ENCODE measurements at regions not wholly inside any gene's neighbourhood (a gene's known extent, or its start where the extent isn't known, plus 50 kb on each side); places are given as distances from the start of the nearest gene placed in this dataset.
"Not testable (repeated sequence)": the region's sequence is repeated elsewhere in the genome, so short reads cannot be mapped to it uniquely, and the experiment has no call there.

- no peak for DNase-seq (ENCODE audit: low read depth in 2 of 2)
Measured at GRCh38 chr7:68875857-68876256, 722.4 kb upstream of the AUTS2 start.

GRCh38 chr7:68887116-68887515 lies 711.2 kb upstream of the AUTS2 start:
- not testable (repeated sequence) for DNase-seq (ENCODE audit: low read depth in 2 of 2)

- DNase-seq (ENCODE audit: low read depth in 2 of 2): no peak
Measured at GRCh38 chr7:68888971-68889385, 709.3 kb upstream of the AUTS2 start.

GRCh38 chr7:68892236-68892635 lies 706.0 kb upstream of the AUTS2 start:
- DNase-seq (ENCODE audit: low read depth in 2 of 2): no peak

GRCh38 chr7:68893411-68893810 lies 704.9 kb upstream of the AUTS2 start:
- no peak for DNase-seq (ENCODE audit: low read depth in 2 of 2)

- DNase-seq (ENCODE audit: low read depth in 2 of 2): not testable (repeated sequence)
Measured at GRCh38 chr7:68899156-68899555, 699.1 kb upstream of the AUTS2 start.

GRCh38 chr7:68900096-68900495 lies 698.2 kb upstream of the AUTS2 start:
- DNase-seq (ENCODE audit: low read depth in 2 of 2): no peak

- DNase-seq (ENCODE audit: low read depth in 2 of 2): no peak
Measured at GRCh38 chr7:68904630-68905029, 693.6 kb upstream of the AUTS2 start.

GRCh38 chr7:68911754-68912153 lies 686.5 kb upstream of the AUTS2 start:
- DNase-seq (ENCODE audit: low read depth in 2 of 2): no peak

GRCh38 chr7:68914006-68914405 lies 684.3 kb upstream of the AUTS2 start:
- DNase-seq (ENCODE audit: low read depth in 2 of 2): no peak

GRCh38 chr7:68917041-68917651 lies 681.1 kb upstream of the AUTS2 start:
- DNase-seq (ENCODE audit: low read depth in 2 of 2): no peak

GRCh38 chr7:68918621-68919020 lies 679.7 kb upstream of the AUTS2 start:
- DNase-seq (ENCODE audit: low read depth in 2 of 2): no peak

- no peak for DNase-seq (ENCODE audit: low read depth in 2 of 2)
Measured at GRCh38 chr7:68922850-68923249, 675.4 kb upstream of the AUTS2 start.

- no peak for DNase-seq (ENCODE audit: low read depth in 2 of 2)
Measured at GRCh38 chr7:68925241-68925640, 673.0 kb upstream of the AUTS2 start.

- DNase-seq (ENCODE audit: low read depth in 2 of 2): no peak
Measured at GRCh38 chr7:68929781-68930261, 668.5 kb upstream of the AUTS2 start.

GRCh38 chr7:68936471-68937035 lies 661.7 kb upstream of the AUTS2 start:
- DNase-seq (ENCODE audit: low read depth in 2 of 2): no peak

- no peak for DNase-seq (ENCODE audit: low read depth in 2 of 2)
Measured at GRCh38 chr7:68938151-68938550, 660.1 kb upstream of the AUTS2 start.

GRCh38 chr7:68943786-68944185 lies 654.5 kb upstream of the AUTS2 start:
- DNase-seq (ENCODE audit: low read depth in 2 of 2): no peak

GRCh38 chr7:68955656-68956055 lies 642.6 kb upstream of the AUTS2 start:
- no peak for DNase-seq (ENCODE audit: low read depth in 2 of 2)

GRCh38 chr7:68958571-68958970 lies 639.7 kb upstream of the AUTS2 start:
- no peak for DNase-seq (ENCODE audit: low read depth in 2 of 2)

GRCh38 chr7:68963552-68963951 lies 634.7 kb upstream of the AUTS2 start:
- no peak for DNase-seq (ENCODE audit: low read depth in 2 of 2)

GRCh38 chr7:68964060-68964459 lies 634.2 kb upstream of the AUTS2 start:
- no peak for DNase-seq (ENCODE audit: low read depth in 2 of 2)

- DNase-seq (ENCODE audit: low read depth in 2 of 2): no peak
Measured at GRCh38 chr7:68965351-68965750, 632.9 kb upstream of the AUTS2 start.

- DNase-seq (ENCODE audit: low read depth in 2 of 2): no peak
Measured at GRCh38 chr7:68967598-68967997, 630.7 kb upstream of the AUTS2 start.
